ENCODE measurements at regions not wholly inside any gene's neighbourhood (a gene's known extent, or its start where the extent isn't known, plus 50 kb on each side); places are given as distances from the start of the nearest gene placed in this dataset.
A peak's percentile ranks its signal among the peaks of the same experiment; 100 is the strongest.

DNA sequence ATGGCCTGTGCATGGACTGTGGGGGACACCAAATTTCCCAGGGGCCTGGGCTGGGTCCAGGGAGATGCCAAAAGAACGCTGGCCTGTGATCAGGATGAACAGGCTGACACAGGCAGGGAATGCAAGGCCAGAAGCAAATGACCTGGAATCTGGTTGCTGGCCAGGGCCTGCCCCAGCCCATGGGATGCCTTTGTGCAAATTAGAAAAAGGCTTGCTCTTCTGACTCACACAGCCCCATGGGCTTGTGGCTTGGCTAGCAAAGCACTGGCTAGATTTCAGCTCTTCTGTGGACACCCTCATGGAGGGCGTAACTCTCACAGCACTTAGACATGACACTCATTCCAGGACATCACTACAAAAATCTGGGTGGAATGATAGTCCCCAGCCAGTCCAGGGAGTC, 356.0 kb downstream of the SHQ1 start:
- TF ChIP-seq POLR2AphosphoS5 (IDR thresholded peaks at IDR 0.05; ENCODE audit: low read depth, low read length), result no peak
- TF ChIP-seq TAF1 (IDR thresholded peaks at IDR 0.05; ENCODE audit: borderline replicate concordance, low read depth, low read length), result no peak
- TF ChIP-seq POLR2A (IDR thresholded peaks at IDR 0.05; ENCODE audit: low read depth, low read length), result no peak
- no peak for FAIRE-seq
- DNase-seq (ENCODE audit: insufficient read length), result no peak

DNA sequence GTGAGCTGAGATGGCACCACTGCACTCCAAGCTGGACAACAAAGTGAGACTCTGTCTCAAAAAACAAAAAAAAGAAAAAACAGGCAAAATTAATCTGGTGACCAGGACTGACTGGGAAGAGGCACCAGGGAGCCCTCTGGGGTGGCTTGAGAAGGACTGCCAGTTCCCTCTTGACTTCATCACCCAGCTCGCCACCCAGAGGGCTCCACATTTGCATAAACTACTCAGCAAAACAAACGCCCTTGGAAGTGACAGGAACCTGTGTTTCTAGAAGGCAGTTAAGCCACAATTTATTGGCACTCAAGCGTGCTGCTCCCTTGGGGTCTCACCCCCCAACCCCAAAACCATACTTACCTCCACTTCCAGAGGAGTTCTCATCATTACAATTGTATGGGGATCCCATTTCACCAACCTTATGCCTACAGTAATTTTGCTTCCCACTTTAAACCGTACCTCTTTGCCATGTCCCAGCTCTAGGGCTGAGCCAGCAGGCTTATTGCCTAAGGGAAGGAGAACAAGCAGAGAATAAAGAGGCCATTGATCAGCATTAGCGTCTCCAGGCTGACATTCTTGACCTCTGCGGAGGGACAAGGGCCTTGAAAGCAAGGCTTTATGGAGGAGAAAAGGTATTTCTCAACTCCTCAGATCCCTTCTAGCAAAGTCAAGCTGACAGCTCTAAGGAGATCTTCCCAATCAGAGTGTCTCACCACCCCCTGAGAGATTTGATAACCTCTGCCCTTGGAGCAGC, 357.4 kb downstream of the SHQ1 start:
- DNase-seq (ENCODE audit: insufficient read length), result no peak
- TF ChIP-seq POLR2AphosphoS5 (IDR thresholded peaks at IDR 0.05; ENCODE audit: low read depth, low read length), result no peak
- TF ChIP-seq TAF1 (IDR thresholded peaks at IDR 0.05; ENCODE audit: borderline replicate concordance, low read depth, low read length), result no peak
- TF ChIP-seq POLR2A (IDR thresholded peaks at IDR 0.05; ENCODE audit: low read depth, low read length), result no peak
- FAIRE-seq, result no peak

- FAIRE-seq (no peak), DNase-seq (ENCODE audit: insufficient read length) (no peak)
- TF ChIP-seq POLR2AphosphoS5 (IDR thresholded peaks at IDR 0.05; ENCODE audit: low read depth, low read length) (no peak), TAF1 (IDR thresholded peaks at IDR 0.05; ENCODE audit: borderline replicate concordance, low read depth, low read length) (no peak), POLR2A (IDR thresholded peaks at IDR 0.05; ENCODE audit: low read depth, low read length) (no peak)
Measured at GRCh38 chr3:72489901-72490300, 358.3 kb downstream of the SHQ1 start.

DNA sequence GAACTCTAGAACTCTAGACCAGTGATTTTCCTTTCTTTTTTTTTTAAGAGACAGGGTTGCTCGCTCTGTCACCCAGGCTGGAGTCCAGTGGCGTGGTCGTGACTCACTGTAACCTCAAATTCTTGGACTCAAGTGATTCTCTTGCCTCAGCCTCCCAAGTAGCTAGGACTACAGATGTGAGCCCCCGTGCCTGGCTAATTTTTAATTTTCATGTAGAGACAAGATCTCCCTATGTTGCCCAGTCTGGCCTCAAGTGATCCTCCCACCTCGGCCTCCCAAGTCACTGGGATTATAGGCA, 359.6 kb downstream of the SHQ1 start:
- FAIRE-seq (no peak), DNase-seq (ENCODE audit: insufficient read length) (no peak)
- TF ChIP-seq POLR2A (IDR thresholded peaks at IDR 0.05; ENCODE audit: low read depth, low read length), result no peak

DNA sequence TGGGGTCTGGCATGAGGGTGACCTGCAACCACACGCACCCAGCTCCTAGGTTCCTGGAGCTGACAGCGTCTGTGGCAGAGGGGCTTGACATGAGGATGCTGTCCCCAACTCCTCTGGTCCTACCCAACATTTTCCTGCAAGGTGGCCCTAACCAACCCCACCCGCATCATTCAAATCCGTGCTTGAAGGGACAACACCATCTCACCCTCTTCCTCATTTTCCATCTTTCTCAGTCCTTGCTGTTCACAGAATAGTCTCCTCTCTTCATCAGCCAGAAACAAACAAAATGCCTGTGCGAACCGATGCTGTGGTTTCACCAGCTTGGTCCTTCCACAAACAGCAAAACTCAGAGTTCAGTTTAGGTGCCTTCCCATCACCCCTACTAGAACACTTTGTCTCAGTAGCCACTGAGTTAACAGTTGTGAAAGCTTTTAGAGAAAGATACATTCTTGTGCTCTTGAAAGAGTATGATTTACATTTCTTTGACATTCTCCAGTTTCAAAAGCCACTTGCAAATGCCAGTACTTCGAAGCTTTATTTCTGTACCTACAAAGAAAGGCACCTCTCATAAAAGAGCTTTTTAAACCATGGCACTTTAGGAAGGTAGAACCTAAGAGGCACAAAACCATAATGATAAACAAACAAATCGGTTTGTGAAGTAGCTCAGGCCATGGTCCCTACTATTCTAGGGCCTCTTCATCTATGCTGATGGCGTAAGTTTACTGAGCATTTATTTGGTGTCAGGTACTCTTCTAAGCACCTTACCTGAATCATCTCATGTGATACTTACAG, 360.1 kb downstream of the SHQ1 start:
- no peak for FAIRE-seq
- TF ChIP-seq POLR2A (IDR thresholded peaks at IDR 0.05; ENCODE audit: low read depth, low read length) (no peak), POLR2AphosphoS5 (IDR thresholded peaks at IDR 0.05; ENCODE audit: low read depth, low read length) (no peak), TAF1 (IDR thresholded peaks at IDR 0.05; ENCODE audit: borderline replicate concordance, low read depth, low read length) (no peak)
- no peak for DNase-seq (ENCODE audit: insufficient read length)

- DNase-seq (ENCODE audit: insufficient read length) (peak; percentile 31), FAIRE-seq (peak; percentile 90)
- TF ChIP-seq POLR2A (IDR thresholded peaks at IDR 0.05; ENCODE audit: low read depth, low read length) (no peak), POLR2AphosphoS5 (IDR thresholded peaks at IDR 0.05; ENCODE audit: low read depth, low read length) (no peak), TAF1 (IDR thresholded peaks at IDR 0.05; ENCODE audit: borderline replicate concordance, low read depth, low read length) (no peak)
Measured at GRCh38 chr3:72487078-72487765, 361.0 kb downstream of the SHQ1 start.

GRCh38 chr3:72485641-72486040, 362.6 kb downstream of the SHQ1 start:
- no peak for DNase-seq (ENCODE audit: insufficient read length)
- TF ChIP-seq POLR2A (IDR thresholded peaks at IDR 0.05; ENCODE audit: low read depth, low read length), result no peak
- no peak for TF ChIP-seq TAF1 (IDR thresholded peaks at IDR 0.05; ENCODE audit: borderline replicate concordance, low read depth, low read length)
- TF ChIP-seq POLR2AphosphoS5 (IDR thresholded peaks at IDR 0.05; ENCODE audit: low read depth, low read length), result no peak
- FAIRE-seq, result no peak

DNA sequence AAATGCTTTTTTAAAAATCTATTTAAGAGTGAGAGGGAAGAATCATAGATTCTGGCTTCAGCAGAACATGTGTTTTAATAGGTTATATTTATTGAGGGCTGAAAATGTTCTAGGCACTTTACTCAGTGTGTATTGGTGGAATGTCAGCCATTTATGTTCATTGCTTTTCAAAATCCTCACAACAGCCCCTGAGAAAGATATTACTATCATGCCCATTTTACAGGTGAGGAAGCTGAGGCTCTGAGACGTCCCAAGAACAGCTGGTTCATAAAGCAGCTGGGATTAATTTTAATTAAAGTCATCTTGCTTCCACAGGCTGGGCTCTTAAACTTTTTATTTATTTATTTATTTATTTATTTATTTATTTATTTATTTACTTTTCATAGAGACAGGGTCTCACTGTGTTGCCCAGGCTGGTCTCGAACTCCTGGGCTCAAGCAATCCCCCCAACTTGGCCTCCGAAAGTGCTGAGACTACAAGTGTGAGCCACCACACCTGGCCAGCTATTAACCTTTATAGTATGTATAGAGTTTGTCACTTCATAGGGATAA, 364.6 kb downstream of the SHQ1 start:
- no peak for FAIRE-seq
- no peak for TF ChIP-seq TAF1 (IDR thresholded peaks at IDR 0.05; ENCODE audit: borderline replicate concordance, low read depth, low read length)
- TF ChIP-seq POLR2A (IDR thresholded peaks at IDR 0.05; ENCODE audit: low read depth, low read length), result no peak
- TF ChIP-seq POLR2AphosphoS5 (IDR thresholded peaks at IDR 0.05; ENCODE audit: low read depth, low read length), result no peak
- no peak for DNase-seq (ENCODE audit: insufficient read length)

DNA sequence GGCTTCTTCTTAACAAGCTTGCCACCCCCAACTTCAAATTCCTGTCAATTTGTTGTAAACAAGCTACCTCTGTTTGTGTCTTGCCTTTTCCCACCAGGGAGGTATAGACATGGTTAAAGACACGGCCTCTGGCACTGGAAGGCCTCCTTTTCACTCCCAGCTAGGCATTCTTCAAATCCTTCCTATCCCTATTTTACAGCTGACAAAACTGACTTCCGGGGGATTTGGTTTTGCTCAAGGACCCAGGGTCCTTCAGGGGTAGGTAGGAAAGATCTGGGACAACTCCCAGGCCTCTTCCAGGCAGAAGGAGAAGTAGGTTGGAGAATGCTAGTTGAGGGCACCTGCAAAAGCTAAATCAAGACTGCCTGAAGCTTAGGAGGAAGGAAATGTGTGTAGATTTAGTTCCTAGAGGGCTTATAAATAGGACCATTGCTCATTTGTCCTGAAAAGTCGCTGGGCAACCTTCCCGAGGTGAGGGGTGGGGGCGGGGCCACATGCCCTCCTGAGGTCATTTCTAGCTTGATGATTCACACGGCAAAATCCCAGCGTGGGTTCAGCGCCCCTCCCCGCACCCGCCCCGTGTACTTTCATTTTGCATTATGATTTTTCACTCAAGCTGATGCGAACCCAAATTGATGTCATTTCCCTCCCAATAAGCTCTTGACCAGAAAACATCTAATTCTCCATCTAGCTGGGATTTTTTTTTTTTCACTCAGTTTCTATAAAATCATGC, 365.5 kb downstream of the SHQ1 start:
- peak; percentile 20 for DNase-seq (ENCODE audit: insufficient read length)
- TF ChIP-seq POLR2A (IDR thresholded peaks at IDR 0.05; ENCODE audit: low read depth, low read length) (no peak), POLR2AphosphoS5 (IDR thresholded peaks at IDR 0.05; ENCODE audit: low read depth, low read length) (no peak), TAF1 (IDR thresholded peaks at IDR 0.05; ENCODE audit: borderline replicate concordance, low read depth, low read length) (no peak)
- peak; percentile 71 for FAIRE-seq

DNA sequence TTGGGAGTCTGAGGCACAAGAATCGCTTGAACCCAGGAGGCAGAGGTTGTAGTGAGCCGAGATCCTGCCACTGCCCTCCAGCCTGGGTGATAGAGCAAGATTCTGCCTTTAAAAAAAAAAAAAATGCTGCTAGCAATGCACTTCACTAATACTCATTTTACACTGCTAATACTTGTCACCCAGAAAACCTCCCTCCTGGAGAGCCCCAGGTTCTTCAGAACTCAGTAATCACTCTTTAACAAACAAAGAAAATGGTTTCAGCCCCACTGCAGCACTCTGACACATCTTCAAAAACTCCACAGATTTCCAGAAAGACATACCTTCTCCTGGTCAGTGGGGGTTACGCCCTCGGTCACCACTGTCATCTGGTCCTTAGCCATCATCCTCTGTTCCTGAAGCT, 366.7 kb downstream of the SHQ1 start:
- DNase-seq (ENCODE audit: insufficient read length) (no peak), FAIRE-seq (peak; percentile 40)
- TF ChIP-seq POLR2AphosphoS5 (IDR thresholded peaks at IDR 0.05; ENCODE audit: low read depth, low read length), result no peak
- TF ChIP-seq POLR2A (IDR thresholded peaks at IDR 0.05; ENCODE audit: low read depth, low read length), result no peak
- TF ChIP-seq TAF1 (IDR thresholded peaks at IDR 0.05; ENCODE audit: borderline replicate concordance, low read depth, low read length), result no peak

GRCh38 chr3:72480366-72480765, 367.9 kb downstream of the SHQ1 start:
- FAIRE-seq (peak; percentile 14), DNase-seq (ENCODE audit: insufficient read length) (no peak)
- TF ChIP-seq TAF1 (IDR thresholded peaks at IDR 0.05; ENCODE audit: borderline replicate concordance, low read depth, low read length) (no peak), POLR2AphosphoS5 (IDR thresholded peaks at IDR 0.05; ENCODE audit: low read depth, low read length) (no peak), POLR2A (IDR thresholded peaks at IDR 0.05; ENCODE audit: low read depth, low read length) (no peak)
